T-helper 1 cell treated with Interleukin-12 subunit alpha and Interleukin-12 subunit beta and Interleukin-4 antibody, amounts not matched to agents 30 ng/mL and 1 ng/mL, for 36 hours (primary cell): ENCODE measurements at regions not wholly inside any gene's neighbourhood (a gene's known extent, or its start where the extent isn't known, plus 50 kb on each side); places are given as distances from the start of the nearest gene placed in this dataset.

Experiments used
- intact Hi-C: fragments of 100-400 bp; cut with micrococcal nuclease; formaldehyde crosslinking; loops from one replicate; pipeline ENCODE4 v1.15.1; 2024

DNA sequence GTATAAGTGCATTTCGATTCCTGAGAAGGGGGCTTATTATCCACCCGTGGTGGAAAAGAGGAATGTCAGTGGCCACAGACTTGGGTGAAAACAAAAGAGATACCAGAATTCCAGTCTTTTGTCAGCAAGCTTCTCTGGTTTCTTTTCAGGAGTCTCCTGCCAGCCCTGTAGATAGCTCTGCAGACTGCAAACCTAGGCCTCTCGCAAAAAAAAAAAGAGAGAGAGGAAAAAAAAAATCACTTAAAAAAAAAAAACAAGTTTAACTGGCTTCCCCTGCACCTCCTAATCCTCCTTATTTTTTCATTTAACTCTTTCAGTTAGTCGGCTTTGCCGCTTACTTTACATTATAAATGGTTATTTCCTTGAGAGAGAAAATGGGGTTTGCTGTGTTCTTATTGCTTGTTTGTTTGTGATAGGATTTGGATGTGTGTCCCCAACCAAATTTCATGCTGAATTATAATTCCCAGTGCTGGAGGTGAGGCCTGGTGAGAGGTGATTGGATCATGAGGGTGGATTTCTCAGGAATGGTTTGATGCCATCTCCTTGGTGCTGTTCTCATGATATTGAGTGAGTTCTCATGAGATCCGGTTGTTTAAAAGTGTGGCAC is 170.0 kb downstream of the BCL11B start:
- intact Hi-C loops: no loop called here

GRCh38 chr14:99116741-99117295 is 155.2 kb downstream of the BCL11B start:
- intact Hi-C loops: no loop called here

- intact Hi-C loops: no loop called here
These were observed 154.3 kb downstream of the BCL11B start for GRCh38 chr14:99117671-99118045.

- intact Hi-C loops: no loop called here
These were observed 153.8 kb downstream of the BCL11B start for GRCh38 chr14:99118046-99118721.

GRCh38 chr14:99118946-99119345 is 153.1 kb downstream of the BCL11B start:
- intact Hi-C loops: no loop called here
